ENCODE measurements at regions not wholly inside any gene's neighbourhood (a gene's known extent, or its start where the extent isn't known, plus 50 kb on each side); places are given as distances from the start of the nearest gene placed in this dataset.

DNA sequence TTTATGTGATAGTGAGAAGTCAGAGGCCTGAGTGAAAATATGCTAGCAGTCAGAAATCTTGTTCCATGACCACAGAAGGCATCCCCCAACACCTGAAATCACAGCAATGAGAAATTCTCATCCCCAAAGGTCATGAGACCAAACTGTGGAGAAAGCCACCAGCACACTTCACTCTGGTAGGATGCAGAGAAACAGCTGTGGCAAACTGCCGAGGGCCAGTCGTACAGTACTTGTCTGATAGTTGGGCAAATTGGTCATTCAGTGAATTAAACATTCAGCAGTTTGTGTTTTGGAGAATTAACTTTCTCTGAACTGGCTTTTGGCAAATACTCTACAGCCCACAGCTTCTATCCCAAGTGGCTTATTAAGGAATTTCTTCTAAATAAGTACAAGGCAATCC is 117.2 kb downstream of the TSN start:
- TF ChIP-seq POLR2A (IDR thresholded peaks at IDR 0.05; ENCODE audit: low read length), result no peak
- no peak for TF ChIP-seq GATA1 (IDR thresholded peaks at IDR 0.05; ENCODE audit: low read depth, low read length)
- DNase-seq, result no peak

- no peak for DNase-seq
- TF ChIP-seq POLR2A (IDR thresholded peaks at IDR 0.05; ENCODE audit: low read length) (no peak), GATA1 (IDR thresholded peaks at IDR 0.05; ENCODE audit: low read depth, low read length) (no peak)
These were observed 118.4 kb downstream of the TSN start for GRCh38 chr2:121873864-121874263.

DNA sequence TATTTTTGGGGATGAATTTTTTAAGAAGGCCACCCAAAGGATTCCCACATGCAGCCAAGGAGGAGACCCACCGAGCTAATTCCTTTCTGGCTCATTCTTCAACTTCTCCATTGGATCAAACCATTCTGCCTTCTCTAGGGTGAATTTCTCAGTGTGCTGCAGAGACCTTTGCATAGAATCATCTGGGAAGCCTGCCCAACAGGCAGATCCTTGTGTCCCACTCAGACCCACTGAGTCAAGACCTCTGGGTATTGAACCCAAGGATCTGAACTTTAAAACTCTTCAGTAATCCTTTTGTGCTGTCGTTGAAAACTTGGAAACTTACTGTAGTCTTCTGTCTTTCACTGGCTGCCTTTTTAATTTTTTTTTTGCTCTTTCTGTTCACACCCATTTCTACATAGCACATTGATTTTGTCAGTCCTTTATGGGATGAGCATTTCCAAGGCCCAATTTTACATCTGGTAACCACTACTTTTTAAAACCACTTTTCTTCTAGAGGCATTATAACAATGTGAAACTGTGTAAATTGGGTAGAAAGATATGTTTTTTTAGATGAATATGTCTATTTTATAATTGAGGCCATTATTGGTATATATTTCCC is 120.2 kb downstream of the TSN start:
- DNase-seq, result no peak
- TF ChIP-seq GATA1 (IDR thresholded peaks at IDR 0.05; ENCODE audit: low read depth, low read length), result no peak
- TF ChIP-seq POLR2A (IDR thresholded peaks at IDR 0.05; ENCODE audit: low read length), result no peak

GRCh38 chr2:121877366-121877765 is 121.9 kb downstream of the TSN start:
- TF ChIP-seq GATA1 (IDR thresholded peaks at IDR 0.05; ENCODE audit: low read depth, low read length) (no peak), POLR2A (IDR thresholded peaks at IDR 0.05; ENCODE audit: low read length) (no peak)
- no peak for DNase-seq

- TF ChIP-seq POLR2A (IDR thresholded peaks at IDR 0.05; ENCODE audit: low read length) (no peak), GATA1 (IDR thresholded peaks at IDR 0.05; ENCODE audit: low read depth, low read length) (no peak)
- DNase-seq, result no peak
These were observed 124.8 kb downstream of the TSN start for GRCh38 chr2:121880283-121880682.

- TF ChIP-seq GATA1 (IDR thresholded peaks at IDR 0.05; ENCODE audit: low read depth, low read length) (no peak), POLR2A (IDR thresholded peaks at IDR 0.05; ENCODE audit: low read length) (no peak)
- DNase-seq, result no peak
These were observed 125.6 kb downstream of the TSN start for GRCh38 chr2:121881038-121881437.

DNA sequence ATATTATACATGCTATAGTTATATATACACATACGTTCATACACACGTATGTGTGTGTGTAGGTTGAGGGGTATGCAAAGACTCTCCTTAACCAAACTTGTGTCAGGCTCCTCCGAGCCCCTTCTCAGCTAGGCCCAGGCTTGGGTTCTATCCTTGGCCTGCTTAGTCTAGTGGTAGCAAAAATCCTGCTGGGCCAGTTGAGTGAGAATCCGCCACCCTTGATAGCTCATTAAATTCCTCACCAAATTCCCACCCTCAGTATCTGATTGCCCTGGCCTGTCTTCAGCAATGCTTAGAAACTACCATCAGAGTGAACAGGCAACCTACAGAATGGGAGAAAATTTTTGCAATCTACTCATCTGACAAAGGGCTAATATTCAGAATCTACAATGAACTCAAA is 126.5 kb downstream of the TSN start:
- TF ChIP-seq POLR2A (IDR thresholded peaks at IDR 0.05; ENCODE audit: low read length) (no peak), GATA1 (IDR thresholded peaks at IDR 0.05; ENCODE audit: low read depth, low read length) (no peak)
- no peak for DNase-seq

DNA sequence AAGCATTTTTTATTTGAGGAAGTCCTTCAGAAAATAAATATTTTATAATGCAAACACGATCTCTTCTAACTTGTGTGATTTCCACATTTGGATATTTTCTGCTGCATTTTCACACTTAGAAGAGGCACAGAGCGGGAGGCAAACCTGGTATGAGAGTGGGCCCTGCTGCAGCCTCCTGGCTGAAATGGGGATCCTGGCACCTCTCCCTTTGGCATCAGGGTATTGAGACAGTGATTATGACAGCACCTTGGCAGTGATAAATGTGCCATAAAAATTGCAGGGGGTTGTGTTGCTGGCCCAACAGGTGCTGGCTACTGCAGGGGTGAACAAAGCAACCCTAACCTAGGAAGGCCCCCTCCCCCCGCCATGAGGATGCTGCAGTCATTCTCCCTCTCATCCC is 128.6 kb downstream of the TSN start:
- no peak for TF ChIP-seq GATA1 (IDR thresholded peaks at IDR 0.05; ENCODE audit: low read depth, low read length)
- TF ChIP-seq POLR2A (IDR thresholded peaks at IDR 0.05; ENCODE audit: low read length), result no peak
- no peak for DNase-seq

DNA sequence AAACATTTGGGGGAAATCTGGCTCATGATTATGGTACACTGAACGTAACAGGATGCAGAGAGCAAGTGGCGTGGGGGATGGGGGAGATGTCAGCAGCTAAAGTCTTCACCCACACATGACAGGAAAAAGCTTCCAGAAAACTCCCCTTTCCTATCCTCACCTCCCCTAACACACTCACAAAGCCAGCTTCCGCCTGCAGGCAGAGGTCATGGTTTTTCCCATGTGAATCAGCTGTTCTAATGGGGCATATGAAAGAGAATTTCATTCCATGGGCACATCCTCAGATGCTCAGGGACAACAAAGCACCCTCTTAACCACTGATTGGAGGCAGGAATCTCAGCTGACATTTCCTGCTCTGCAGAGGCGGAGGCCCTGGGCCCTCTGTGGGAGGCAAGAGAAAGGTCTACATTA is 129.1 kb downstream of the TSN start:
- no peak for DNase-seq
- TF ChIP-seq GATA1 (IDR thresholded peaks at IDR 0.05; ENCODE audit: low read depth, low read length), result no peak

DNA sequence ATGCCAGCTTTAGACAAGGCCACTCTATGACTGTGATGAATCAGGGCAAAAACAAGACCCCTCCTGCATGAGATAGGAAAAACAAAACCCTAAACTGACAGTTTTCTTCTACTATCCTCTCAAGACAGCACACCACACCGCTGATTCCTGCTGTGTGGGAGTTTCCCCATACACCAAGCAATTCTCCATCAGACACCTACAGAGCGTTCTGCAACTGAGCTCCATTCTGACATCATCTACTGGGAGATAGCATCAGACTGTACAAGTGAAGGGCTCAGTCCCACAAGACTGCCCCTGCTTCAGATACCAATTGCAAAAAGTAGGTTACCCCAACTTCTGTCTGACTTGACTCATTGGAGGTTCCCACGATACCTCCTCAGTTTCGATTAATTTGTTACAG is 130.6 kb downstream of the TSN start:
- no peak for TF ChIP-seq GATA1 (IDR thresholded peaks at IDR 0.05; ENCODE audit: low read depth, low read length)
- no peak for TF ChIP-seq POLR2A (IDR thresholded peaks at IDR 0.05; ENCODE audit: low read length)
- DNase-seq, result peak in 1 of 2 experiments; percentile 2

DNA sequence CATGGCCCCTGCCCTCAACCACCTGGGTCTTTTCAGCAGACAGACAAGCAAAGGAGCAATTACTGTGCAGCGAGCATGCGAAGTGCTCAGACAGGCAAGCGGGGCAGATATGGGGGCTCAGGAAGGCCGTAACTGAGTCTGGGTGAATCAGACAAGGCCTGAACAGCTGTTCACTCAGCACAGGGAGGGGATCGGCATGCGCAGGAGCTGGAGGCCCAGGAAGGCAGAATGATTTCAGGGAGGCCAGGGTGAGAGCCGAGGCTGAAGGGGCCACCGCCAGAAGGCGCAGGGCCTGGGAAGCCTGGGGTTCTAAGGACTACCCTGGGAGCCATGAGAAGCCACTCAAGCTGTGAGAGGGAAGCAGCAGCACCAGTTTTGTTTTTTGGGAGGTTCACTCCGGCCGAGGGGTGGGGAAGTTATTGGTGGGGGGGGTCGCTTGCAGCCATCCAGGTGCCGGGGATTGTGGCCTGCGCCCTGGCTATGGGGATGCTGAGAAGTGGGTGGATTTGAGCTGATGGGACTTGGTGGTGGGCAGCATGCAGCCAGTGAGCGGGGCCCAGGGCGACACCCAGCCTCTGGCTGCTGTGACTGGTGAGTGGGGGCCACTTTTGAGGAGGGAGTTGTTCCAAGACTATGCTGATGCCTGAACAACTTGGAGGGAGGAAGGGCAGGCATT is 132.2 kb downstream of the TSN start:
- no peak for TF ChIP-seq GATA1 (IDR thresholded peaks at IDR 0.05; ENCODE audit: low read depth, low read length)
- no peak for DNase-seq

DNA sequence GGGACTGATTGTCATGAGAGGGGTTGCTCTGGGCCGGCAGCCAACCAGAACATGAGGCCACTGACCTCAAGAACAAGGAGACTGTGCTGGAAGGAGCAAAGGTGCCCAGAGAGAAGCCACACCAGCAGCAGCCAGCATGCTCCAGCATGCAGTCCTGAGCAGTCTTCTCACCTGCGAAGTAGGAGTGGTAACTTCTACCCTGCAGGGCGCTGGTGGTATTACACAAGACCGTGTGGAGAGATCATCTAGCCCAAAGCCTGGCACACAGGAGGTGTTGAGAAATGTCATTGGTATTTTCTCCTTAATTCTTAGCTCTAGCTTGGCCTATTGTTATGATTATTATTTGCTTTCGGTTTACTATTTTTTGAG is 132.7 kb downstream of the TSN start:
- peak; percentile 10 to 29 for DNase-seq
- TF ChIP-seq GATA1 (IDR thresholded peaks at IDR 0.05; ENCODE audit: low read depth, low read length), result no peak
- TF ChIP-seq POLR2A (IDR thresholded peaks at IDR 0.05; ENCODE audit: low read length), result no peak

GRCh38 chr2:121890041-121890440 is 134.6 kb downstream of the TSN start:
- DNase-seq, result no peak
- TF ChIP-seq POLR2A (IDR thresholded peaks at IDR 0.05; ENCODE audit: low read length) (no peak), GATA1 (IDR thresholded peaks at IDR 0.05; ENCODE audit: low read depth, low read length) (no peak)

GRCh38 chr2:121895723-121896571 is 140.5 kb downstream of the TSN start:
- no peak for DNase-seq
- no peak for TF ChIP-seq GATA1 (IDR thresholded peaks at IDR 0.05; ENCODE audit: low read depth, low read length)
- no peak for TF ChIP-seq POLR2A (IDR thresholded peaks at IDR 0.05; ENCODE audit: low read length)
